ENCODE measurements at regions not wholly inside any gene's neighbourhood (a gene's known extent, or its start where the extent isn't known, plus 50 kb on each side); places are given as distances from the start of the nearest gene placed in this dataset.
A peak's percentile ranks its signal among the peaks of the same experiment; 100 is the strongest.

DNA sequence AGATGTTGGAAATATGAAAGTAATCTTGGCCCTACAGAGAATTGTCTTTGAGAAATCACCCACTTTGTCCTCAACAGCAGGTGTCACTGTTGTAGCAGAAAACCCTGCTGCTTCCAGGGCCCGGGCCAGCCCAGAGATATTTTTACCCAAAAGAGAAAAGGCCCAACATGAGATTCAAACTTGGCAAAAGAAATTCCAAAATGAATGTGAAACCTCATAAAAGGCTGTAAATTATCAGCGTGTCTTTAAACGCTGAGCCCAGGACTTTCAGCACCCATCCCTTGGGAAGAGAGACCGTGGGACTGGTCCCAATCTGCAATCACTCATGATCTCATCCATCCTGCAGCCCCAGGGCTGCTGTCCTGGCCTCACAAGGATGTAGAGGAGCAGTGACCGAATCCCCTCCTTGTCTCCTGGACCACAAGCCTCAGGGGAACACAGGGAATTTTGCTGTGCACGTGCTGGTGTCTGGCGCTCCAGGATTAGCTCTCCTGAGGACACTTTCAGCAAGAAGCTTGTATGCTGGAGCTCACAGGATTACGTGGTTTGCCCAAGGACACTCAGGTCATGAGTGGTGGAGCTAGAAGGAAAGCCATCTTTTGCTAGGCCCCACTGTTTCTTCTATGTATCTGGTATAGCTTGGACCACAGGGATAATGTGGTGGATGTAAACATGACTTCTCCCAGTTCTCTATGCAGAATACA lies 202.1 kb downstream of the RNF144A start:
- TF ChIP-seq, protein P1, sequence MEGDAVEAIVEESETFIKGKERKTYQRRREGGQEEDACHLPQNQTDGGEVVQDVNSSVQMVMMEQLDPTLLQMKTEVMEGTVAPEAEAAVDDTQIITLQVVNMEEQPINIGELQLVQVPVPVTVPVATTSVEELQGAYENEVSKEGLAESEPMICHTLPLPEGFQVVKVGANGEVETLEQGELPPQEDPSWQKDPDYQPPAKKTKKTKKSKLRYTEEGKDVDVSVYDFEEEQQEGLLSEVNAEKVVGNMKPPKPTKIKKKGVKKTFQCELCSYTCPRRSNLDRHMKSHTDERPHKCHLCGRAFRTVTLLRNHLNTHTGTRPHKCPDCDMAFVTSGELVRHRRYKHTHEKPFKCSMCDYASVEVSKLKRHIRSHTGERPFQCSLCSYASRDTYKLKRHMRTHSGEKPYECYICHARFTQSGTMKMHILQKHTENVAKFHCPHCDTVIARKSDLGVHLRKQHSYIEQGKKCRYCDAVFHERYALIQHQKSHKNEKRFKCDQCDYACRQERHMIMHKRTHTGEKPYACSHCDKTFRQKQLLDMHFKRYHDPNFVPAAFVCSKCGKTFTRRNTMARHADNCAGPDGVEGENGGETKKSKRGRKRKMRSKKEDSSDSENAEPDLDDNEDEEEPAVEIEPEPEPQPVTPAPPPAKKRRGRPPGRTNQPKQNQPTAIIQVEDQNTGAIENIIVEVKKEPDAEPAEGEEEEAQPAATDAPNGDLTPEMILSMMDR (conservative IDR thresholded peaks at IDR 0.05; ENCODE audit: low read depth, low read length): peak; percentile 67
- DNase-seq (ENCODE audit: low read depth): no peak
- H3K4me3 ChIP-seq (ENCODE audit: low read depth, low read length): no peak overlapping the region

GRCh38 chr2:7121851-7122250 lies 204.6 kb downstream of the RNF144A start:
- no peak for DNase-seq (ENCODE audit: low read depth)
- TF ChIP-seq, protein P1 (conservative IDR thresholded peaks at IDR 0.05; ENCODE audit: low read depth, low read length): no peak
- H3K4me3 ChIP-seq (ENCODE audit: low read depth, low read length): no peak overlapping the region

DNA sequence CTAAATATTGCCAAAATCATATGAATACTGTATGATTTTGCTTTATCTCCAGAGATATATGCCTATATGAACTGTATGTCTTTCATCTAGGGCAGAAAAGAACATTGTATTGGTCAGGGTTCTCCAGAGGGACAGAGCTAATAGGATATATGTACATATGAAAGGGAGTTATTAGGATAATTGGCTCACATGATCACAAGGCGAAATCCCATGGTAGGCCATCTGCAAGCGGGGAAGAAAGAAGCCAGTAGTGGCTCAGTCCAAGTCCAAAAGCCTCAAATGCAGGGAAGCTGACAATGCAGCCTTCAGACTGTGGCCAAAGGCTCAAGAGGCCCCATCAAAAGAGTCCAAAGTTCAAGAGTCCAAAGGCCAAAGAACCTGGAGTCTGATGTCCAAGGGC lies 209.9 kb downstream of the RNF144A start:
- TF ChIP-seq, protein P1 (conservative IDR thresholded peaks at IDR 0.05; ENCODE audit: low read depth, low read length): no peak
- DNase-seq (ENCODE audit: low read depth): no peak
- no peak overlapping the region for H3K4me3 ChIP-seq (ENCODE audit: low read depth, low read length)

GRCh38 chr2:7127687-7128086 lies 210.5 kb downstream of the RNF144A start:
- no peak for DNase-seq (ENCODE audit: low read depth)
- no peak overlapping the region for H3K4me3 ChIP-seq (ENCODE audit: low read depth, low read length)
- TF ChIP-seq, protein P1 (conservative IDR thresholded peaks at IDR 0.05; ENCODE audit: low read depth, low read length): no peak

GRCh38 chr2:7131261-7131660 lies 214.0 kb downstream of the RNF144A start:
- DNase-seq (ENCODE audit: low read depth): no peak
- H3K4me3 ChIP-seq (ENCODE audit: low read depth, low read length): no peak overlapping the region
- TF ChIP-seq, protein P1 (conservative IDR thresholded peaks at IDR 0.05; ENCODE audit: low read depth, low read length): no peak

DNA sequence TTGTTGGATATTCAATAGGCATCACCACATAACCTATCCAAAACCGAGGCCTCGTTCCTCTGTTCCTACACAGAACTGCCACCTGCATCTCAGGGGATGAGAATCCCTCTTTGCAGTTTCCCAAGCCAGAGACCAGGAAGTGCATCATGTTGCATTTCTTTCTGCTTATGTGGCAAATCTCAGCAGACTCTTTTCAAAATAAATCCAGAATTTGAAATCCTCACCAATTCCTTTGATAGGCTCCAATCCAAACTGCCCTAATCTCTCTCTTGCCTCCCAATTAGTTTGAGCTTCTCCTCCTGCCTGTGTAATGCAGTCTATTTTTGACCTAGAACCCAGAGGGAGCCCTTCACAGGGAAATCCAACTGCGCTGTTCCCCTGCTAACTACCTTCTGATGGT lies 215.5 kb downstream of the RNF144A start:
- TF ChIP-seq, protein P1 (conservative IDR thresholded peaks at IDR 0.05; ENCODE audit: low read depth, low read length): no peak
- no peak overlapping the region for H3K4me3 ChIP-seq (ENCODE audit: low read depth, low read length)
- no peak for DNase-seq (ENCODE audit: low read depth)

DNA sequence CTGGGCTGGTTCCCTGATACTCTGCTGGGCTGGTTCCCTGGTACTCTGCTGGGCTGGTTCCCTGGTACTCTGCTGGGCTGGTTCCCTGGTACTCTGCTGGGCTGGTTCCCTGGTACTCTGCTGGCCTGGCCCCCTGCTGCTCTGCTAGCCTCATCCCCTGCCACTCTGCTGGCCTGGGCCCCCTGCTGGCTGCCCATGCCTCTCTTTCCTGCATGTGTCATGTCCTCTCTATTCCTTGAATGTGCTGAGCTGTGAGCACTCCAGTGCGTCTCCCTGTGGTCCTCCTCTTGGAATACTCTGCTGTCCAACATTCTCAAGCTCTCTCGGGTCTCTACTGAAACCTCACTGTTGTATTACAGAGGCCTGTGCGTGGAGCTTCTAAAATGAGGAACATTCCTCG lies 216.3 kb downstream of the RNF144A start:
- no peak overlapping the region for H3K4me3 ChIP-seq (ENCODE audit: low read depth, low read length)
- TF ChIP-seq, protein P1 (conservative IDR thresholded peaks at IDR 0.05; ENCODE audit: low read depth, low read length): peak; percentile 42
- no peak for DNase-seq (ENCODE audit: low read depth)

All from epithelial cell of proximal tubule (primary cell).